ENCODE measurements at regions not wholly inside any gene's neighbourhood (a gene's known extent, or its start where the extent isn't known, plus 50 kb on each side); places are given as distances from the start of the nearest gene placed in this dataset.

DNA sequence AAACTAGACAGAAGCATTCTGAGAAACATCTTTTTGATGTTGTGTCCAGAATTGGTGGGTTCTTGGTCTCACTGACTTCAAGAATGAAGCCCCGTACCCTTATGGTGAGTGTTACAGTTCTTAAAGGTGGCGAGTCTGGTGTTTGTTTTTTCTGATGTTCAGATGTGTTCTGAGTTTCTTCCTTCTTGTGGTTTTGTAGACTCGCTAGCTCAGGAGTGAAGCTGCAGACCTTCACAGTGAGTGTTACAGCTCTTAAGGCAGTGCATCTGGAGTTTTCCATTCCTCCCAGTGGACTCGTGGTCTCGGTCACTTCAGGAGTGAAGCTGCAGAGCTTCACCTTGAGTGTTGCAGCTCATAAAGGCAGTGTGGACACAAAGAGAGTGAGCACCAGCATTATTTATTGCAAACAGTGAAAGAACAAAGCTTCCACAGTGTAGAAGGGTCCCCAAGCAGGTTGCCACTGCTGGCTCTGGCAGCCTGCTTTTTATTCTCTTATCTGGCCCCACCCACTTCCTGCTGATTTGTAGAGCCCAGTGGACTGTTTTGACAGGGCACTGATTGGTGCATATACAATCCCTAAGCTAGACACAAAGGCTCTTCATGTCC lies 1820.8 kb downstream of the UQCRFS1 start:
- Histone ChIP-seq H3K4me1 (ENCODE audit: insufficient read depth, low read length) (no peaks in the 10 kb centered on the region), H3K27me3 (ENCODE audit: control insufficient read depth in 1 of 2, insufficient read depth in 2 of 2, low read length in 2 of 2) (no peaks in the 10 kb centered on the region), H3K27ac (ENCODE audit: extremely low read length, insufficient read depth, low read length) (no peak overlapping the region), H3K9ac (ENCODE audit: insufficient read depth, low read depth, low read length) (no peak overlapping the region), H3K79me2 (ENCODE audit: insufficient read depth, low read length) (no peaks in the 10 kb centered on the region), H3K36me3 (replicated peaks in 1 of 2; ENCODE audit: control insufficient read depth in 1 of 2, insufficient read depth in 2 of 2, low read length in 2 of 2) (no peaks in the 10 kb centered on the region), H3K9me3 (ENCODE audit: low read length) (peaks cover 100% of the 10 kb centered on the region), H4K20me1 (ENCODE audit: insufficient read depth, low read length) (no peaks in the 10 kb centered on the region), H3K4me3 (replicated peaks in 1 of 3; ENCODE audit: insufficient read depth in 1 of 3, low read depth in 2 of 3, low read length in 3 of 3) (no peak overlapping the region), H3K4me2 (ENCODE audit: low read depth, low read length) (no peak overlapping the region), H2AFZ (ENCODE audit: low read length) (no peak overlapping the region)
- CTCF ChIA-PET (ENCODE audit: low intra/inter-chr PET ratio, low total read pairs): no interaction called here
- 12% methylated on average over 5 of the region's 5 CpGs for WGBS (ENCODE audit: low lambda C conversion rate)
- ATAC-seq: no peak
- BruUV-seq (replicated peaks): no TSS peak
- in situ Hi-C loops (cut with HindIII; ENCODE audit: extremely low pct_ligation_motif_present, low pct_unique_long_range_greater_than_20kb) (no loop called here), intact Hi-C loops (cut with micrococcal nuclease; ENCODE audit: unreplicated experiment) (no loop called here)
- DNase-seq (ENCODE audit: low spot score): no peak
- POLR2A ChIA-PET: no interaction called here
- FAIRE-seq: no peak
- no peak for TF ChIP-seq NFE2 (CRISPR knock-in tag; IDR thresholded peaks at IDR 0.05)
- no peak for TF ChIP-seq MXD4 (CRISPR knock-in tag; IDR thresholded peaks at IDR 0.05)
- TF ChIP-seq ZNF776 (CRISPR knock-in tag; IDR thresholded peaks at IDR 0.05): no peak
- TF ChIP-seq, protein P1, sequence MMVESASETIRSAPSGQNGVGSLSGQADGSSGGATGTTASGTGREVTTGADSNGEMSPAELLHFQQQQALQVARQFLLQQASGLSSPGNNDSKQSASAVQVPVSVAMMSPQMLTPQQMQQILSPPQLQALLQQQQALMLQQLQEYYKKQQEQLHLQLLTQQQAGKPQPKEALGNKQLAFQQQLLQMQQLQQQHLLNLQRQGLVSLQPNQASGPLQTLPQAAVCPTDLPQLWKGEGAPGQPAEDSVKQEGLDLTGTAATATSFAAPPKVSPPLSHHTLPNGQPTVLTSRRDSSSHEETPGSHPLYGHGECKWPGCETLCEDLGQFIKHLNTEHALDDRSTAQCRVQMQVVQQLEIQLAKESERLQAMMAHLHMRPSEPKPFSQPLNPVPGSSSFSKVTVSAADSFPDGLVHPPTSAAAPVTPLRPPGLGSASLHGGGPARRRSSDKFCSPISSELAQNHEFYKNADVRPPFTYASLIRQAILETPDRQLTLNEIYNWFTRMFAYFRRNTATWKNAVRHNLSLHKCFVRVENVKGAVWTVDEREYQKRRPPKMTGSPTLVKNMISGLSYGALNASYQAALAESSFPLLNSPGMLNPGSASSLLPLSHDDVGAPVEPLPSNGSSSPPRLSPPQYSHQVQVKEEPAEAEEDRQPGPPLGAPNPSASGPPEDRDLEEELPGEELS (CRISPR knock-in tag; IDR thresholded peaks at IDR 0.05): no peak
- TF ChIP-seq, protein P2, sequence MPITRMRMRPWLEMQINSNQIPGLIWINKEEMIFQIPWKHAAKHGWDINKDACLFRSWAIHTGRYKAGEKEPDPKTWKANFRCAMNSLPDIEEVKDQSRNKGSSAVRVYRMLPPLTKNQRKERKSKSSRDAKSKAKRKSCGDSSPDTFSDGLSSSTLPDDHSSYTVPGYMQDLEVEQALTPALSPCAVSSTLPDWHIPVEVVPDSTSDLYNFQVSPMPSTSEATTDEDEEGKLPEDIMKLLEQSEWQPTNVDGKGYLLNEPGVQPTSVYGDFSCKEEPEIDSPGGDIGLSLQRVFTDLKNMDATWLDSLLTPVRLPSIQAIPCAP (CRISPR knock-in tag; IDR thresholded peaks at IDR 0.05; ENCODE audit: low read depth): no peak
- TF ChIP-seq, protein P3, sequence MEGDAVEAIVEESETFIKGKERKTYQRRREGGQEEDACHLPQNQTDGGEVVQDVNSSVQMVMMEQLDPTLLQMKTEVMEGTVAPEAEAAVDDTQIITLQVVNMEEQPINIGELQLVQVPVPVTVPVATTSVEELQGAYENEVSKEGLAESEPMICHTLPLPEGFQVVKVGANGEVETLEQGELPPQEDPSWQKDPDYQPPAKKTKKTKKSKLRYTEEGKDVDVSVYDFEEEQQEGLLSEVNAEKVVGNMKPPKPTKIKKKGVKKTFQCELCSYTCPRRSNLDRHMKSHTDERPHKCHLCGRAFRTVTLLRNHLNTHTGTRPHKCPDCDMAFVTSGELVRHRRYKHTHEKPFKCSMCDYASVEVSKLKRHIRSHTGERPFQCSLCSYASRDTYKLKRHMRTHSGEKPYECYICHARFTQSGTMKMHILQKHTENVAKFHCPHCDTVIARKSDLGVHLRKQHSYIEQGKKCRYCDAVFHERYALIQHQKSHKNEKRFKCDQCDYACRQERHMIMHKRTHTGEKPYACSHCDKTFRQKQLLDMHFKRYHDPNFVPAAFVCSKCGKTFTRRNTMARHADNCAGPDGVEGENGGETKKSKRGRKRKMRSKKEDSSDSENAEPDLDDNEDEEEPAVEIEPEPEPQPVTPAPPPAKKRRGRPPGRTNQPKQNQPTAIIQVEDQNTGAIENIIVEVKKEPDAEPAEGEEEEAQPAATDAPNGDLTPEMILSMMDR (CRISPR knock-in tag; IDR thresholded peaks at IDR 0.05): no peak
- no peak for TF ChIP-seq ADNP (CRISPR knock-in tag; IDR thresholded peaks at IDR 0.05)
- TF ChIP-seq, protein P4, sequence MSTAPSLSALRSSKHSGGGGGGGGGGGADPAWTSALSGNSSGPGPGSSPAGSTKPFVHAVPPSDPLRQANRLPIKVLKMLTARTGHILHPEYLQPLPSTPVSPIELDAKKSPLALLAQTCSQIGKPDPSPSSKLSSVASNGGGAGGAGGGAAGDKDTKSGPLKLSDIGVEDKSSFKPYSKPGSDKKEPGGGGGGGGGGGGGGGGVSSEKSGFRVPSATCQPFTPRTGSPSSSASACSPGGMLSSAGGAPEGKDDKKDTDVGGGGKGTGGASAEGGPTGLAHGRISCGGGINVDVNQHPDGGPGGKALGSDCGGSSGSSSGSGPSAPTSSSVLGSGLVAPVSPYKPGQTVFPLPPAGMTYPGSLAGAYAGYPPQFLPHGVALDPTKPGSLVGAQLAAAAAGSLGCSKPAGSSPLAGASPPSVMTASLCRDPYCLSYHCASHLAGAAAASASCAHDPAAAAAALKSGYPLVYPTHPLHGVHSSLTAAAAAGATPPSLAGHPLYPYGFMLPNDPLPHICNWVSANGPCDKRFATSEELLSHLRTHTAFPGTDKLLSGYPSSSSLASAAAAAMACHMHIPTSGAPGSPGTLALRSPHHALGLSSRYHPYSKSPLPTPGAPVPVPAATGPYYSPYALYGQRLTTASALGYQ (CRISPR knock-in tag; IDR thresholded peaks at IDR 0.05): no peak
- TF ChIP-seq, protein P5, sequence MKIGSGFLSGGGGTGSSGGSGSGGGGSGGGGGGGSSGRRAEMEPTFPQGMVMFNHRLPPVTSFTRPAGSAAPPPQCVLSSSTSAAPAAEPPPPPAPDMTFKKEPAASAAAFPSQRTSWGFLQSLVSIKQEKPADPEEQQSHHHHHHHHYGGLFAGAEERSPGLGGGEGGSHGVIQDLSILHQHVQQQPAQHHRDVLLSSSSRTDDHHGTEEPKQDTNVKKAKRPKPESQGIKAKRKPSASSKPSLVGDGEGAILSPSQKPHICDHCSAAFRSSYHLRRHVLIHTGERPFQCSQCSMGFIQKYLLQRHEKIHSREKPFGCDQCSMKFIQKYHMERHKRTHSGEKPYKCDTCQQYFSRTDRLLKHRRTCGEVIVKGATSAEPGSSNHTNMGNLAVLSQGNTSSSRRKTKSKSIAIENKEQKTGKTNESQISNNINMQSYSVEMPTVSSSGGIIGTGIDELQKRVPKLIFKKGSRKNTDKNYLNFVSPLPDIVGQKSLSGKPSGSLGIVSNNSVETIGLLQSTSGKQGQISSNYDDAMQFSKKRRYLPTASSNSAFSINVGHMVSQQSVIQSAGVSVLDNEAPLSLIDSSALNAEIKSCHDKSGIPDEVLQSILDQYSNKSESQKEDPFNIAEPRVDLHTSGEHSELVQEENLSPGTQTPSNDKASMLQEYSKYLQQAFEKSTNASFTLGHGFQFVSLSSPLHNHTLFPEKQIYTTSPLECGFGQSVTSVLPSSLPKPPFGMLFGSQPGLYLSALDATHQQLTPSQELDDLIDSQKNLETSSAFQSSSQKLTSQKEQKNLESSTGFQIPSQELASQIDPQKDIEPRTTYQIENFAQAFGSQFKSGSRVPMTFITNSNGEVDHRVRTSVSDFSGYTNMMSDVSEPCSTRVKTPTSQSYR (CRISPR knock-in tag; IDR thresholded peaks at IDR 0.05; ENCODE audit: borderline replicate concordance): no peak
- TF ChIP-seq, protein P6, sequence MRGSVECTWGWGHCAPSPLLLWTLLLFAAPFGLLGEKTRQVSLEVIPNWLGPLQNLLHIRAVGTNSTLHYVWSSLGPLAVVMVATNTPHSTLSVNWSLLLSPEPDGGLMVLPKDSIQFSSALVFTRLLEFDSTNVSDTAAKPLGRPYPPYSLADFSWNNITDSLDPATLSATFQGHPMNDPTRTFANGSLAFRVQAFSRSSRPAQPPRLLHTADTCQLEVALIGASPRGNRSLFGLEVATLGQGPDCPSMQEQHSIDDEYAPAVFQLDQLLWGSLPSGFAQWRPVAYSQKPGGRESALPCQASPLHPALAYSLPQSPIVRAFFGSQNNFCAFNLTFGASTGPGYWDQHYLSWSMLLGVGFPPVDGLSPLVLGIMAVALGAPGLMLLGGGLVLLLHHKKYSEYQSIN (CRISPR knock-in tag; IDR thresholded peaks at IDR 0.05; ENCODE audit: borderline replicate concordance): no peak
- no peak for TF ChIP-seq GATA4 (IDR thresholded peaks at IDR 0.05; ENCODE audit: borderline replicate concordance, low read depth)
- no peak for TF ChIP-seq ZNF746 (CRISPR knock-in tag; IDR thresholded peaks at IDR 0.05)
- TF ChIP-seq ZSCAN9 (CRISPR knock-in tag; IDR thresholded peaks at IDR 0.05; ENCODE audit: borderline replicate concordance): no peak
